H9 (cell line): ENCODE measurements at regions not wholly inside any gene's neighbourhood (a gene's known extent, or its start where the extent isn't known, plus 50 kb on each side); places are given as distances from the start of the nearest gene placed in this dataset.

Source experiments
- DNase-seq: peaks from one replicate; pipeline ENCODE4 v3.0.0-alpha.2; 2017
- H2AFZ ChIP-seq: one replicate; pipeline ENCODE4 v1.6.1; 2013; ENCODE audit warnings: mild to moderate bottlenecking, low read length, control low read depth, moderate library complexity
- H2AK5ac ChIP-seq: 2 replicates; pipeline ENCODE4 v1.6.1; 2013; ENCODE audit warnings: low read length, control low read depth, mixed read lengths; ENCODE audit not compliant: insufficient read length
- H2BK120ac ChIP-seq: one replicate; pipeline ENCODE4 v1.6.1; 2013; ENCODE audit warnings: low read depth, mild to moderate bottlenecking, low read length, control low read depth, inconsistent platforms; ENCODE audit not compliant: poor library complexity, severe bottlenecking
- H2BK12ac ChIP-seq: 2 replicates; pipeline ENCODE4 v1.6.1; 2013; ENCODE audit warnings: low read length, control low read depth, mixed read lengths, low read depth; ENCODE audit not compliant: insufficient read length
- H2BK15ac ChIP-seq: 2 replicates; pipeline ENCODE4 v1.6.1; 2013; ENCODE audit warnings: low read depth, low read length, control low read depth
- H2BK20ac ChIP-seq: one replicate; pipeline ENCODE4 v1.6.1; 2013; ENCODE audit warnings: low read depth, mild to moderate bottlenecking, low read length, control low read depth, inconsistent platforms; ENCODE audit not compliant: poor library complexity, severe bottlenecking
- H2BK5ac ChIP-seq: 2 replicates; pipeline ENCODE4 v1.6.1; 2013; ENCODE audit warnings: low read length, control low read depth, mixed read lengths; ENCODE audit not compliant: insufficient read length
- H3K14ac ChIP-seq: 2 replicates; pipeline ENCODE4 v1.6.1; 2013; ENCODE audit warnings: low read length, control low read depth; ENCODE audit not compliant: insufficient read depth
- H3K18ac ChIP-seq: 2 replicates; pipeline ENCODE4 v1.6.1; 2013; ENCODE audit warnings: low read depth, mild to moderate bottlenecking, mixed read lengths, low read length, control low read depth; ENCODE audit not compliant: insufficient read length
- H3K23ac ChIP-seq: 2 replicates; pipeline ENCODE4 v1.6.1; 2013; ENCODE audit warnings: low read length, control low read depth, mixed read lengths, low read depth; ENCODE audit not compliant: insufficient read length
- H3K23me2 ChIP-seq: 2 replicates; pipeline ENCODE4 v1.6.1; 2013; ENCODE audit warnings: low read depth, mild to moderate bottlenecking, mixed read lengths, low read length, control low read depth; ENCODE audit not compliant: insufficient read length, poor library complexity, severe bottlenecking
- H3K27ac ChIP-seq: 2 replicates; pipeline ENCODE4 v1.5.1; 2013; ENCODE audit warnings: low read length, control low read depth, mixed read lengths, low read depth; ENCODE audit not compliant: insufficient read length
- H3K27me3 ChIP-seq: 2 replicates; pipeline ENCODE4 v1.6.1; 2013; ENCODE audit warnings: low read length, control low read depth, inconsistent platforms; ENCODE audit not compliant: insufficient read depth
- H3K4ac ChIP-seq: 2 replicates; pipeline ENCODE4 v1.6.1; 2013; ENCODE audit warnings: low read depth, mild to moderate bottlenecking, control low read depth, inconsistent platforms, low read length, moderate library complexity
- H3K4me1 ChIP-seq: 2 replicates; pipeline ENCODE4 v1.6.1; 2013; ENCODE audit warnings: low read length, control low read depth, inconsistent platforms; ENCODE audit not compliant: insufficient read depth
- H3K4me2 ChIP-seq: 2 replicates; pipeline ENCODE4 v1.6.1; 2013; ENCODE audit warnings: low read length, control low read depth, mixed read lengths; ENCODE audit not compliant: insufficient read length, insufficient read depth
- H3K56ac ChIP-seq: 2 replicates; pipeline ENCODE4 v1.6.1; 2013; ENCODE audit warnings: low read depth, mild to moderate bottlenecking, mixed read lengths, low read length, control low read depth; ENCODE audit not compliant: insufficient read length
- H3K79me1 ChIP-seq: 2 replicates; pipeline ENCODE4 v1.6.1; 2013; ENCODE audit warnings: low read depth, mild to moderate bottlenecking, moderate library complexity, low read length, control low read depth, inconsistent platforms; ENCODE audit not compliant: insufficient read depth, poor library complexity, severe bottlenecking
- H3K79me2 ChIP-seq: 2 replicates; pipeline ENCODE4 v1.6.1; 2013; ENCODE audit warnings: low read length, control low read depth, inconsistent platforms; ENCODE audit not compliant: insufficient read depth
- H3K9ac ChIP-seq: 2 replicates; pipeline ENCODE4 v1.6.1; 2013; ENCODE audit warnings: low read length, control low read depth, mixed read lengths; ENCODE audit not compliant: insufficient read length; ENCODE audit errors: extremely low read depth
- H3K9me3 ChIP-seq: one replicate; pipeline ENCODE4 v1.6.1; 2013; ENCODE audit warnings: low read depth, low read length, inconsistent platforms; ENCODE audit not compliant: control insufficient read depth
- H3T11ph ChIP-seq: one replicate; pipeline ENCODE4 v1.6.1; 2013; ENCODE audit warnings: mild to moderate bottlenecking, low read length, control low read depth, inconsistent platforms
- H4K20me1 ChIP-seq: one replicate; pipeline ENCODE4 v1.6.1; 2013; ENCODE audit not compliant: control insufficient read depth, insufficient read length, insufficient read depth
- H4K5ac ChIP-seq: 2 replicates; pipeline ENCODE4 v1.6.1; 2013; ENCODE audit warnings: low read depth, mild to moderate bottlenecking, mixed read lengths, low read length, control low read depth; ENCODE audit not compliant: insufficient read length
- H4K8ac ChIP-seq: replicated peaks from 2 replicates; pipeline ENCODE4 v1.6.1; 2013; ENCODE audit warnings: low read length, control low read depth, mixed read lengths, low read depth; ENCODE audit not compliant: insufficient read length
- H4K91ac ChIP-seq: 2 replicates; pipeline ENCODE4 v1.6.1; 2013; ENCODE audit warnings: low read depth, mild to moderate bottlenecking, moderate library complexity, mixed read lengths, low read length, control low read depth; ENCODE audit not compliant: insufficient read length
- H3K27ac Mint-ChIP-seq, 3 experiments: 2 replicates in 2 of 3; 3 replicates in 1 of 3; pipeline ENCODE4 v1.8.0; 2020 to 2021; ENCODE audit warnings: mixed read lengths in 3 of 3, mild to moderate bottlenecking in 1 of 3, moderate library complexity in 1 of 3
- H3K27me3 Mint-ChIP-seq: 2 replicates; pipeline ENCODE4 v1.8.0; 2021; ENCODE audit warnings: low read depth, mild to moderate bottlenecking, moderate library complexity, mixed read lengths
- H3K36me3 Mint-ChIP-seq, 3 experiments: 2 replicates in 2 of 3; 3 replicates in 1 of 3; pipeline ENCODE4 v1.8.0; 2020 to 2021; ENCODE audit warnings: low read depth in 3 of 3, mixed read lengths in 3 of 3; ENCODE audit not compliant: insufficient read depth in 1 of 3
- H3K4me1 Mint-ChIP-seq, 2 experiments: 2 replicates each; pipeline ENCODE4 v1.8.0; 2020; ENCODE audit warnings: mixed read lengths in 2 of 2
- H3K4me3 Mint-ChIP-seq, 2 experiments: 2 replicates in 1 of 2; 3 replicates in 1 of 2; pipeline ENCODE4 v1.8.0; 2020 to 2021; ENCODE audit warnings: mild to moderate bottlenecking in 2 of 2, mixed read lengths in 2 of 2, moderate library complexity in 1 of 2
- H3K9me3 Mint-ChIP-seq, 2 experiments: 2 replicates in 1 of 2; 3 replicates in 1 of 2; pipeline ENCODE4 v1.8.0; 2020; ENCODE audit warnings: mild to moderate bottlenecking in 2 of 2, mixed read lengths in 2 of 2, moderate library complexity in 1 of 2
- CTCF ChIP-seq: fragments of 200-600 bp; sonication (generic); conservative IDR thresholded peaks from 3 replicates; pipeline ENCODE4 v1.8.0; 2021; ENCODE audit warnings: antibody characterized with exemption, mild to moderate bottlenecking
- WGBS: extraction: QIAGEN DNeasy Blood & Tissue Kit; methylation state at CpG from one replicate; pipeline ENCODE4 v1.1.7; 2013; ENCODE audit warnings: missing lambda C conversion rate, low lambda C conversion rate, mixed read lengths; ENCODE audit not compliant: insufficient read length; ENCODE audit errors: extremely low coverage; 5-methylcytosine and 5-hydroxymethylcytosine counted together

- Histone ChIP-seq H4K20me1 (no peaks in the 10 kb centered on the region), H3K79me2 (no peaks in the 10 kb centered on the region), H2BK15ac (no peak overlapping the region), H2BK120ac (no peak overlapping the region), H3K79me1 (no peaks in the 10 kb centered on the region), H3K4me1 (peaks cover 6% of the 10 kb centered on the region), H2AFZ (no peak overlapping the region), H3K9me3 (no peaks in the 10 kb centered on the region), H2BK20ac (no peak overlapping the region), H3K4ac (no peak overlapping the region), H2AK5ac (no peak overlapping the region), H3K14ac (no peak overlapping the region), H3K23me2 (no peaks in the 10 kb centered on the region), H3K23ac (no peak overlapping the region), H4K8ac (no peak overlapping the region), H3K56ac (no peak overlapping the region), H3K27ac (no peak overlapping the region), H3K27me3 (no peaks in the 10 kb centered on the region; the same call in 1 of the 2 replicates), H3K4me2 (no peak overlapping the region), H4K91ac (no peak overlapping the region), H2BK5ac (no peak overlapping the region), H3T11ph (no peak overlapping the region), H2BK12ac (no peak overlapping the region), H3K9ac (no peak overlapping the region), H3K18ac (no peak overlapping the region), H4K5ac (no peak overlapping the region)
- no CpG with 5 or more reads among the region's 2 CpGs for whole genome bisulfite sequencing
- Mint-ChIP-seq H3K27me3 (peaks cover 3% of the 10 kb centered on the region; the same call in 1 of the 2 replicates), H3K36me3 (no peaks in the 10 kb centered on the region), H3K27ac (no peak overlapping the region), H3K4me3 (no peak overlapping the region), H3K9me3 (peaks cover 0 to 2% of the 10 kb centered on the region in 2 experiments; a peak in 3 of 5 replicates), H3K4me1 (peaks cover 10 to 17% of the 10 kb centered on the region in 2 experiments)
- no peak for TF ChIP-seq CTCF
- no peak for DNase-seq
These were observed 56.8 kb upstream of the ERRFI1 start for GRCh38 chr1:8082945-8083344.
